Femur (tissue), 1 donor: ENCODE measurements at regions not wholly inside any gene's neighbourhood (a gene's known extent, or its start where the extent isn't known, plus 50 kb on each side); places are given as distances from the start of the nearest gene placed in this dataset.
"Not testable (repeated sequence)": the region's sequence is repeated elsewhere in the genome, so short reads cannot be mapped to it uniquely, and the experiment has no call there.

Source experiments
- DNase-seq: peaks from one replicate; pipeline ENCODE4 v3.0.0-alpha.2; 2017

DNA sequence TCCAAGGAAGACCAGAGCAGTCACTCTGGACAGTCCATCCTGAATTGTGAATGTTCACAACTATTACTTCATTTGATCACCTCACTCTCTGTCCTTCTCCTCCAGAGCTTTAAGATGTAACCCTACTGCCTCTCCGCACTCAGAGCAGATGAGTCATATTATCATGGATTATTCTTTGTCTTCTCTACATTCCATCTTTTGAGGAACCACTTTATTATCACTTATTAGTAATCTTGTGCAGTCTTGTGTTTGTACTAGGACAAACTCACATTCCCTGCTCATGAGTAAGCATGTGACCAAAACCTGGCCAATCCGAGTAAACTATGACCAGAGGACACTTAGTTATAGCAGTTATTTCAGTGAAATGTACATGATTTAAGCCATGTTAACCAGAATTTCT, 401.5 kb upstream of the ADGRB3 start:
- DNase-seq = no peak

DNA sequence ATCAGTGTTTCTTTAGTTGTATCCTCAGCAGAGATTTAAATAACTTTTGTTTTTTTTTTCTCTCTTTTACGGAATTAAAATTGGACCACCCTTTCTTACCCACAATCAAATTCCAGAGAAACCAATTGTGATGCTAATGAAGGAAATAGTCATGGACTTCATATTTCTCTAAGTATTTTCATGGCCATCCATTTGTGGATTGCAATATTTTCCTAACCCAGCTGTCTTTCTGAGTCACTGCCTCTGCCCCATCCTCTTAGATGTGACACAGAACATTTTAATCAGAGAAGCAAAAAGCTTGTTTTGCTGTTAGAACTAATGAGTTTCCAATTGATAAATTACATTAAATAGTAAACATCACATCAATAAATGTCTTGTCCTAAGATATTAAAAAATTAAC, 405.5 kb upstream of the ADGRB3 start:
- no peak for DNase-seq

DNA sequence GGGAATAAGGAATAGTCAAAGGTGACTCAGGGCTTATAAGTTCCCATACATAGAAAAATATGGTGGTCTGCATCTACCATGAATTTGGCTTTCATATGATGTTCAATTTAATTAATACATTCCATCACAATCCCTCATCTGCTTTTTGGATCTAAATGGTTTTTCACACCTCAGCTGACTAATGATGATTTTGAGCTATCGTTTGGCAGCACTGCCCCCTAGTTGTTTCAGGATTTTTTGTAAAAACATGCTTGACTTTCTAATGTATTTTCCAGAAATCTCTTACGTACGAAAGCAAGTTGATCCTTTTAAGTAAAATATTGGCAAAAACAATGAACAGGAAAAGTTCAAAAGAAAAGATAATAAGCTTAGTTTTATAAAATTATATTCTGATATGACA, 408.6 kb upstream of the ADGRB3 start:
- no peak for DNase-seq

- DNase-seq = no peak
Measured at GRCh38 chr6:68225729-68226128, 409.4 kb upstream of the ADGRB3 start.

GRCh38 chr6:68211242-68211795, 423.8 kb upstream of the ADGRB3 start:
- no peak for DNase-seq

DNA sequence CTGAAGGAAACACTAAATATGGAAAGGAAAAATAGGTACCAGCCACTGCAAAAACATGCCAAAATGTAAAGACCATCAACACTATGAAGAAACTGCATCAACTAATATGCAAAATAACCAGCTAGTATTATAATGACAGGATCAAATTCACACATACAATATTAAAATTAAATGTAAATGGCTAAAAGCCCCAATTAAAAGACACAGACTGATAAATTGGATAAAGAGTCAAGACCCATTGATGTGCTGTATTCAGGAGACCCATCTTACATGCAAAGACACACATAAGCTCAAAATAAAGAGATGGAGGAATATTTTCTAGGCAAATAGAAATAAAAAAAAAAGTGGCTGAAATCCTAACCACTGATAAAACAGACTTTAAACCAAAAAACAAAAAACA, 427.5 kb upstream of the ADGRB3 start:
- DNase-seq = not testable (repeated sequence)

DNA sequence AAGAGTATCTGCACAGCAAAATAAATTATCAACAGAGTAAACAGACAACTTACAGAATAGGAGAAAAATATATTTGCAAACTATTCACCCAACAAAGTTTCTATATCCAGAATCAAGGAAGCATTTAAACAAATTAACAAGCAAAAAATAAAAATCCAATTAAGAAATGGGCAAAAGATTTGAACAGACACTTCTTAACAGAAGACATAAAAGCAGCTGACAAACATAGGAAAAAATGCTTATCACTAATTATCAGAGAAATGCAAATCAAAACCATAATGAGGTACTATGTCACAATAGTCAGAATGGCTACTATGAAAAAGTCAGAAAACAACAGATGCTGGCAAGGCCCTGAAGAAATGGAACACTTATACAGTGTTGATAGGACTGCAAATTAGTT, 434.2 kb upstream of the ADGRB3 start:
- no peak for DNase-seq

DNA sequence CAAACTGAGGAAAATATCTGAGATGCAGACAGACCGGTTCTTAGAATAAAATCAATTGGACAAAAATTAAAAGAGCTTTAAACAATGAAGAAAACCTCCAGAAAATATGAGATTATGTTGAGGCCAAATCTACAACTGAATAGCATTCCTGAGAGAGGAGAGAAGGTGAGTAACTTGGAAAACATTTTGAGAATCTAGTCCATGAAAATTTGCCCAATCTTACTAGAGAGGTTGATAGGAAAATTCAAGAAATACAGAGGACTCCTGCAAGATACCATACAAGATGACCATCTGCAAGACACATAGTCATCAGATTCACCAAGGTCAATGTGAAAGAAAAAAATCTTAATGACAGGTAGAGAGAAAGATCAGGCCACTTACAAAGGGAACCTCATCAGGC, 437.7 kb upstream of the ADGRB3 start:
- DNase-seq = no peak

- no peak for DNase-seq
Measured at GRCh38 chr6:68196645-68197044, 438.4 kb upstream of the ADGRB3 start.

- DNase-seq = not testable (repeated sequence)
Measured at GRCh38 chr6:68195753-68196152, 439.3 kb upstream of the ADGRB3 start.

GRCh38 chr6:68194846-68195478, 440.1 kb upstream of the ADGRB3 start:
- DNase-seq = no peak

DNA sequence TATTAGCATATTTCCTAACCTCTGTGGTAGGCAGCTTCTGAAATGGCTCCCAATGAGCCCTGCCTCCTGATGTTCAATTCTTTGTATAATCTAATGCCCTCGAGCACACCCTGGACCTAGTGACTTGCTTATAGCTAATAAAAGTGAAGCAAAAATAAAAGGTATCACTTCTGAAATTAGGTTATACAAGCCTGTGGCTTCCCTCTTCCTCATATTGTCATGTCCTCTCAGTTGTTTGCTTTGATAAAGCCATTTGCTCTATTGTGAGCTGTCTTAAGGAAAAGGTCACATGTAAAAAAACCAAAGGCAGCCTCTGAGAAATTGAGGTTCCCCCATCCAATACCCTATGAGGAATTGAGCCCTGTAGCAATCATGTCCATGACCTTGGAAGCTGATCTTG, 442.1 kb upstream of the ADGRB3 start:
- no peak for DNase-seq

DNA sequence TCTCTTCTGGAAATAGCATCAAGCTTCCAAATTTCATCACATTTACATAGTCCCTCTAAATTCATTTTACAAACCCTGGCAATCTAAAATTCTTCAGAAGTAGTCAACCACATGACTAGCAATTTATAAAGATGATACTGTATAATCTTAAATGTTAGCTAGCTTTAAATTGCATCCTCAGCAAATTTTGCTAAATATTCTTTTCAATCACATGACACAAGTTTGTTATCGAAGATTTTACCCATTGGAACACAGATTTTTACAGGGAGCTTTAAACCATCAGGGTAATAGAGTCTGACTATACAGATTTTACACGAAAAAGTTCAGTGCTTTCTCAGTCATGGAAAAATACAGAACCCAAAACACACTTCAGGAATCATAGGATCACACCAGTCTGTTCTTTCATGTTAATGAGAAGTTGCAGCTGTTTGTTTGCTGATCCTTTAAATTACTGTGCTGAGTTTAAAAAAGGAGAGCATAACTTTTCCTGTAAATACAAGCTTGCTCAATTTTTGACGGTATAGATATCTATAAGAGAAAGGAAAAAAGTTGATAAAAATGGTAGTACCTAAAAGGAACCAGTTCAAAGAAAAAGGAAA, 445.8 kb upstream of the ADGRB3 start:
- DNase-seq = no peak

GRCh38 chr6:68186870-68187269, 448.2 kb upstream of the ADGRB3 start:
- DNase-seq = no peak

DNA sequence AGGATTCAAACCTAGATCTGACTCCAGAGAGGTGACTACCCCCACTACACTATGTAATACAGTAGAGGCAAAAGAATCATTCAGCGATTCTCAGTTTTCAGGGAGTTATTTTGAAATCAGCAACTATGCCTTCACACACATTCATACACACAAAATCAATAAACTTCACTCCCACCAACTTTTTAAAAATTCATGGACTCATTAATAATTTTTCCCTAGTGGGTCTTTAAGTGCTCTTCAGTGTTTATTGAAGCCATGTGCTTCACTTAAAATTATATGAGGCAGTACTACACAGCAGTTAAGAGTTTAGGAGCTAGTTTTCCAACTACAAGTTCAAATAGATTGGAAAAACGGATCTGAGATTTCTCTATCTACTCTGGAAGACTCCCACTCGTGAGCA, 452.7 kb upstream of the ADGRB3 start:
- DNase-seq = no peak

- DNase-seq = not testable (repeated sequence)
Measured at GRCh38 chr6:68181027-68181426, 454.1 kb upstream of the ADGRB3 start.

GRCh38 chr6:68173616-68174015, 461.5 kb upstream of the ADGRB3 start:
- no peak for DNase-seq

DNA sequence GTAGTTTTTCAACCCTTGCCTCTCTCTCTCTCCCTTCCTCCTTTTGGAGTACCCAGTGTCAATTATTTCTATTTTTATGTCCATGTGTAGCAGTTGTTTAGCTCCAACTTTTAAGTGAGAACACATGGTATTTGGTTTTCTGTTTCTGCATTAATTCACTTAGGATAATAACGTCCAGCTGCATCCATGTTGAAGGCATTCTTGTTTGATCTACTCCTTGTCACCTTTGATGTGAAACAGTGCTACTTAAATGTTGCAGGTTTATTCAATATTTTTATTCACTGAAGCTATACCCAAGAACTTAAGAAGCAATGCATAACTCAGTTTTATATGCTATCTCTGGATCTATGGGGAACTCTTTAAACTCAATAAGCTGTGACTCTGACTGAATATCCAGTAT, 465.2 kb upstream of the ADGRB3 start:
- DNase-seq = no peak

DNA sequence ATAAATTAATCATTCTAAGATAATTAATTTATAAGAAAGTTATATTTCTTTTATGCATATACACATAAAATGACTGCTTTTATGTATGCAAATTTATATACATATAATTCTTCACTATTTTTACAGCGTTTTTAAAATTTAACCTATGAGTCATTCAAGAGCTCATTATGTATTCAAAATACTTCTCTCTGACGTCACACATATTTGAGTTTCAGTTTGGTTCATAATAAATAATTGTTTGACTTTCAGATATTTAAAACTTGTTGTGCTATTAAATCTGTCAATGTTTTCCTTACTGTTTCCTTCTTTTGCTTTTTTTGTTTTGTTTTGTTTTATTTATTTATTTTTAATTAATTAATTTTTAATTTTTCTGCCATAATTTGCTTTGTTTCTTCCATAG, 467.5 kb upstream of the ADGRB3 start:
- no peak for DNase-seq

GRCh38 chr6:68160812-68161211, 474.3 kb upstream of the ADGRB3 start:
- DNase-seq = not testable (repeated sequence)

- DNase-seq = no peak
Measured at GRCh38 chr6:68160348-68160747, 474.7 kb upstream of the ADGRB3 start.

DNA sequence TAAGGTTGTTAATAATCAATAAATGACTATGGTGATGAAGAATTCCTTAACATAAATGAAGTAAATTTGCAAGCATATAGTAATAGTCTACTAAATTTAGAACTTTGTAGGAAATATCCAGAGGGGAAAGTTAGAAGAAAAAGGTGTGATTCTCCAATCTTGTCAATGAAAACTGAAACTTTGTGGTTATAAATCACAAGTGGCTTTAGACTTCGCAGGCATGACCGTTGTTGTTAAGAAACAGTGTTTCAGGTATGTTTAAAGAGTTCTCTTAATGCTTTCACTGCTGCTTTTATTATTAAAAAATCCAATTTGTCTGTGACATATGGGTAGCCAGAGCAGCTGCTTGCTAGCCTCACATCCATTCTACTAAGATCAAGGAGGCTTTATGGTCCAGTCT, 475.6 kb upstream of the ADGRB3 start:
- no peak for DNase-seq

GRCh38 chr6:68158256-68158655, 476.8 kb upstream of the ADGRB3 start:
- no peak for DNase-seq

DNA sequence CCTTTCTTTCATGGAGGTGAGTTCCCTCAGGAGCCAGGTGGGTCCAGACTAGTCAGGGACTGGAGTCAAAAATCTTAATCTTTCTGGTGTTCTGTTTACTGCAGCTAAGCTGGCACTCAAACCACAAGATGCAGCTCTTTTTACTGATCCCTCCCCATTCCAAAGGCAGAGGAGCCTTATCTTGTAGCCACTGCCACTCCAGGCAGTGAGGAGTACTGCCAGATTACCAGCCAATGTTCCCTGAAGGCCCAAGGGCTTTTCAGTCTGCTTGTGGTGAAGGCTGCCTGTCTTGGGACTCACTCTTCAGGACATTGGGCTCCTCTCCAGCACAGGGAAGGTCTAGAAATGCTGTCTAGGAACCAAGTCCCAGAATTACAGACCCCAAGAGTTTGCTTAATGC, 490.4 kb upstream of the ADGRB3 start:
- DNase-seq = no peak

- no peak for DNase-seq
Measured at GRCh38 chr6:68141190-68141589, 493.9 kb upstream of the ADGRB3 start.
